IMR-90 (cell line): ENCODE measurements at regions not wholly inside any gene's neighbourhood (a gene's known extent, or its start where the extent isn't known, plus 50 kb on each side); places are given as distances from the start of the nearest gene placed in this dataset.

ENCODE experiments used
- ATAC-seq: fragments of 200-7000 bp; cut with Tn5 transposase; 2 replicates; pipeline ENCODE4 v1.9.1; 2020; ENCODE audit warnings: low read depth, mild to moderate bottlenecking, moderate library complexity
- BruUV-seq: library from RNA; stranded (reverse); fragments of 400-500 nt; replicated peaks from 2 replicates; lab custom pipeline; 2021; lab: Mats Ljungman, UMichigan
- CTCF ChIA-PET: fragments of 300-600 bp; formaldehyde crosslinking; extraction: SDS; loops from one replicate; lab custom pipeline; 2021; ENCODE audit warnings: antibody characterized with exemption; lab: Yijun Ruan, JAX
- POLR2A ChIA-PET: fragments of 300-600 bp; sonication (Branson Sonifier 250); formaldehyde crosslinking; loops from one replicate; lab custom pipeline; 2022; ENCODE audit warnings: antibody characterized with exemption; ENCODE audit not compliant: unreplicated experiment; lab: Charles Lee
- DNase-seq: peaks from one replicate; pipeline ENCODE4 v3.0.0; 2013
- H2AFZ ChIP-seq: replicated peaks from 2 replicates; pipeline ENCODE3; 2013; ENCODE audit warnings: low read length, mild to moderate bottlenecking; ENCODE audit not compliant: poor library complexity
- H2AK5ac ChIP-seq: 2 replicates; pipeline ENCODE4 v1.6.1; 2013; ENCODE audit warnings: low read depth, low read length, inconsistent platforms
- H2AK9ac ChIP-seq: replicated peaks from 2 replicates; pipeline ENCODE3; 2013; ENCODE audit warnings: mild to moderate bottlenecking, low read depth, low read length, moderate library complexity; ENCODE audit not compliant: poor library complexity
- H2BK120ac ChIP-seq: 2 replicates; pipeline ENCODE4 v1.6.1; 2013; ENCODE audit warnings: low read depth, low read length, inconsistent platforms
- H2BK15ac ChIP-seq: 3 replicates; pipeline ENCODE4 v1.6.1; 2013; ENCODE audit warnings: low read depth, low read length, inconsistent platforms
- H2BK20ac ChIP-seq: 2 replicates; pipeline ENCODE4 v1.6.1; 2013; ENCODE audit warnings: low read depth, mild to moderate bottlenecking, inconsistent platforms, low read length, moderate library complexity
- H2BK5ac ChIP-seq: 2 replicates; pipeline ENCODE4 v1.6.1; 2013; ENCODE audit warnings: mild to moderate bottlenecking, low read depth, low read length, inconsistent platforms; ENCODE audit not compliant: poor library complexity, severe bottlenecking
- H3K14ac ChIP-seq: replicated peaks from 2 replicates; pipeline ENCODE4 v1.6.1; 2013; ENCODE audit warnings: low read depth, low read length, inconsistent platforms
- H3K18ac ChIP-seq: 2 replicates; pipeline ENCODE4 v1.6.1; 2013; ENCODE audit warnings: low read depth, low read length, control low read depth
- H3K23ac ChIP-seq: 2 replicates; pipeline ENCODE4 v1.6.1; 2013; ENCODE audit warnings: low read depth, low read length, inconsistent platforms
- H3K27ac ChIP-seq: 2 replicates; pipeline ENCODE4 v1.5.1; 2013; ENCODE audit warnings: mild to moderate bottlenecking, control low read depth, low read length; ENCODE audit not compliant: insufficient read depth
- H3K27me3 ChIP-seq: 2 replicates; pipeline ENCODE4 v1.6.1; 2013; ENCODE audit warnings: low read length; ENCODE audit not compliant: control insufficient read depth, insufficient read depth
- H3K36me3 ChIP-seq: 2 replicates; pipeline ENCODE4 v1.6.1; 2013; ENCODE audit warnings: low read length, mixed read lengths; ENCODE audit not compliant: control insufficient read depth, insufficient read depth
- H3K4ac ChIP-seq: 2 replicates; pipeline ENCODE4 v1.6.1; 2013; ENCODE audit warnings: low read depth, low read length, inconsistent platforms
- H3K4me1 ChIP-seq: 2 replicates; pipeline ENCODE4 v1.6.1; 2013; ENCODE audit warnings: low read length, mixed read lengths; ENCODE audit not compliant: control insufficient read depth, insufficient read depth
- H3K4me2 ChIP-seq: 2 replicates; pipeline ENCODE4 v1.6.1; 2013; ENCODE audit warnings: low read depth, mild to moderate bottlenecking, control low read depth, low read length, moderate library complexity
- H3K4me3 ChIP-seq: 2 replicates; pipeline ENCODE4 v1.5.1; 2013; ENCODE audit warnings: low read depth, mild to moderate bottlenecking, control low read depth, low read length, moderate library complexity; ENCODE audit not compliant: insufficient read depth
- H3K56ac ChIP-seq: 2 replicates; pipeline ENCODE4 v1.6.1; 2013; ENCODE audit warnings: low read length, inconsistent platforms; ENCODE audit not compliant: insufficient read depth; ENCODE audit errors: extremely low read depth
- H3K79me1 ChIP-seq, 2 experiments: 2 replicates each; pipeline ENCODE4 v1.6.1; 2013; ENCODE audit warnings: low read length in 2 of 2, inconsistent platforms in 1 of 2, low read depth in 1 of 2
- H3K9ac ChIP-seq: 2 replicates; pipeline ENCODE4 v1.6.1; 2013; ENCODE audit warnings: low read depth, low read length, control low read depth
- H3K9me1 ChIP-seq: 2 replicates; pipeline ENCODE4 v1.6.1; 2013; ENCODE audit warnings: low read length, inconsistent platforms; ENCODE audit not compliant: insufficient read depth
- H3K9me3 ChIP-seq: 2 replicates; pipeline ENCODE4 v1.6.1; 2013; ENCODE audit warnings: low read length; ENCODE audit not compliant: control insufficient read depth, insufficient read depth
- H4K20me1 ChIP-seq: 2 replicates; pipeline ENCODE4 v1.6.1; 2013; ENCODE audit warnings: low read length, inconsistent platforms; ENCODE audit not compliant: insufficient read depth
- H4K5ac ChIP-seq: 2 replicates; pipeline ENCODE4 v1.6.1; 2013; ENCODE audit warnings: mild to moderate bottlenecking, low read depth, low read length, control low read depth
- H4K8ac ChIP-seq, 2 experiments: 2 replicates each; pipeline ENCODE4 v1.6.1; 2013; ENCODE audit warnings: low read depth in 2 of 2, low read length in 2 of 2, control low read depth in 1 of 2, inconsistent platforms in 1 of 2
- H4K91ac ChIP-seq: 2 replicates; pipeline ENCODE4 v1.6.1; 2013; ENCODE audit warnings: low read depth, low read length, inconsistent platforms; ENCODE audit not compliant: insufficient read depth
- BHLHE40 ChIP-seq: fragments of 150-350 bp; IDR thresholded peaks from 2 replicates; pipeline ENCODE4 v1.6.1; 2016; ENCODE audit warnings: mild to moderate bottlenecking, low read depth, low read length
- CEBPB ChIP-seq: IDR thresholded peaks from 2 replicates; pipeline ENCODE4 v1.6.1; 2012; ENCODE audit warnings: low read depth, low read length, improper control_type of control experiment
- CHD1 ChIP-seq: IDR thresholded peaks from 2 replicates; pipeline ENCODE4 v1.6.1; 2012; ENCODE audit warnings: low read depth, low read length, improper control_type of control experiment
- FOS ChIP-seq: fragments of 150-350 bp; IDR thresholded peaks from 2 replicates; pipeline ENCODE4 v1.6.1; 2016; ENCODE audit warnings: low read depth, low read length
- MAFK ChIP-seq: IDR thresholded peaks from 2 replicates; pipeline ENCODE4 v1.6.1; 2012; ENCODE audit warnings: low read depth, low read length, improper control_type of control experiment
- MAZ ChIP-seq: IDR thresholded peaks from 2 replicates; pipeline ENCODE4 v1.6.1; 2012; ENCODE audit warnings: low read depth, mild to moderate bottlenecking, low read length, improper control_type of control experiment, moderate library complexity, borderline replicate concordance
- MXI1 ChIP-seq: IDR thresholded peaks from 2 replicates; pipeline ENCODE4 v1.6.1; 2012; ENCODE audit warnings: low read depth, mild to moderate bottlenecking, low read length, moderate library complexity, borderline replicate concordance
- NFE2L2 ChIP-seq: fragments of 150-350 bp; IDR thresholded peaks from 2 replicates; pipeline ENCODE4 v1.6.1; 2016; ENCODE audit warnings: low read depth, mild to moderate bottlenecking, low read length
- POLR2A ChIP-seq: IDR thresholded peaks from 2 replicates; pipeline ENCODE4 v1.6.1; 2012; ENCODE audit warnings: mild to moderate bottlenecking, low read depth, low read length
- RAD21 ChIP-seq: IDR thresholded peaks from 2 replicates; pipeline ENCODE4 v1.6.1; 2012; ENCODE audit warnings: low read length, improper control_type of control experiment
- RCOR1 ChIP-seq: IDR thresholded peaks from 2 replicates; pipeline ENCODE4 v1.6.1; 2012; ENCODE audit warnings: mild to moderate bottlenecking, low read length, improper control_type of control experiment; ENCODE audit not compliant: insufficient replicate concordance
- RFX5 ChIP-seq: IDR thresholded peaks from 2 replicates; pipeline ENCODE4 v1.8.0; 2012; ENCODE audit warnings: low read depth, mild to moderate bottlenecking, low read length, moderate library complexity
- SMC3 ChIP-seq: fragments of 150-350 bp; IDR thresholded peaks from 2 replicates; pipeline ENCODE4 v1.6.1; 2016; ENCODE audit warnings: low read depth, mild to moderate bottlenecking, antibody characterized with exemption, low read length, moderate library complexity
- WGBS, 2 experiments: methylation state at CpG; one replicate each; pipeline versions ENCODE4 v1.1.5 to v1.1.7; 2013; ENCODE audit warnings: missing lambda C conversion rate in 2 of 2; ENCODE audit not compliant: insufficient read length in 1 of 2; ENCODE audit errors: extremely low coverage in 2 of 2; 5-methylcytosine and 5-hydroxymethylcytosine counted together
- dilution Hi-C: fragments of 300-500 bp; cut with HindIII; formaldehyde crosslinking; loops from one replicate; pipeline ENCODE4 v1.14.3; 2018; ENCODE audit warnings: low sequenced_read_pairs; ENCODE audit not compliant: unreplicated experiment
- in situ Hi-C: fragments of 300-500 bp; cut with MboI; formaldehyde crosslinking; loops from 3 replicates; pipeline ENCODE4 v1.14.3; 2019; ENCODE audit warnings: low sequenced_read_pairs, inconsistent platforms, mixed read lengths
- intact Hi-C: fragments of 100-400 bp; cut with micrococcal nuclease; formaldehyde crosslinking; loops from 2 replicates; pipeline ENCODE4 v1.10.0; 2022
- TF ChIP-seq, protein P1 (sequence below): fragments of 150-350 bp; IDR thresholded peaks from 2 replicates; pipeline ENCODE4 v1.6.1; 2017; ENCODE audit warnings: mild to moderate bottlenecking, antibody characterized with exemption, low read length, low read depth
- TF ChIP-seq, protein P2 (sequence below): fragments of 150-350 bp; IDR thresholded peaks from 2 replicates; pipeline ENCODE4 v1.6.1; 2016; ENCODE audit warnings: low read depth, mild to moderate bottlenecking, low read length, moderate library complexity, borderline replicate concordance
- TF ChIP-seq, protein P3 (sequence below): conservative IDR thresholded peaks from 2 replicates; pipeline ENCODE4 v1.5.1; 2012; ENCODE audit warnings: mild to moderate bottlenecking, low read depth, low read length, improper control_type of control experiment

DNA sequence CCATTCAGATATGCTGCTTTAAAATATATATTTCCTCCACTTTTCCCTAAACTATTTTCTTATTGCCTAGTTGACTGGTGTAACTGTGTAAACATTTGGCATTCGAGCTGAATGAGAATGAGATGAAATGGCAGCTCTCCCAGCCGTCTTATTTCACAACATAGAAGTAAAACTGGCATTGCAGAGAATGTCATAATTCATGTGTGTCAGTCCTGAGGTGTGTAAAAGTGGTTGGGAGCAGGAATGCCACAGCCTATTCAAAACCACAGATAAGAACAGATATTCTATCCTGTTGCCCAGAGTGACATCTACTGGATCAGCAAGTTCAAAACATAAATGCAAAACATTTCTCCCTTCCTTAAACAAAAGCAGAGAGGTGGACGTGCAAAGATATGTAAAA is 565.5 kb upstream of the CHAC2 start:
- DNase-seq (peak; percentile 84), ATAC-seq (peak; percentile 95)
- Histone ChIP-seq H4K8ac (no peak overlapping the region), H2AK9ac (no peak overlapping the region), H2BK15ac (no peak overlapping the region), H3K9ac (no peak overlapping the region), H2AFZ (no peak overlapping the region), H2BK20ac (no peak overlapping the region), H4K5ac (no peak overlapping the region), H3K18ac (no peak overlapping the region), H3K4me3 (no peak overlapping the region), H3K79me1 (no peaks in the 10 kb centered on the region), H3K36me3 (no peaks in the 10 kb centered on the region), H3K56ac (no peak overlapping the region), H2BK120ac (no peak overlapping the region), H4K91ac (no peak overlapping the region), H3K27ac (no peak overlapping the region), H3K4ac (no peak overlapping the region), H3K9me3 (no peaks in the 10 kb centered on the region), H3K23ac (no peak overlapping the region), H3K27me3 (no peaks in the 10 kb centered on the region), H3K14ac (no peak overlapping the region), H3K4me2 (no peak overlapping the region), H2AK5ac (no peak overlapping the region), H4K20me1 (no peaks in the 10 kb centered on the region), H2BK5ac (no peak overlapping the region), H3K9me1 (no peaks in the 10 kb centered on the region), H3K4me1 (no peaks in the 10 kb centered on the region)
- intact Hi-C loops, result loop anchor here (1.0 to 5.0 kb wide), 5 partner anchors 160 to 1055 kb away; no protein-coding TSS in a partner anchor
- TF ChIP-seq FOS, result no peak
- TF ChIP-seq SMC3, result peak; percentile 56
- TF ChIP-seq, protein P1, sequence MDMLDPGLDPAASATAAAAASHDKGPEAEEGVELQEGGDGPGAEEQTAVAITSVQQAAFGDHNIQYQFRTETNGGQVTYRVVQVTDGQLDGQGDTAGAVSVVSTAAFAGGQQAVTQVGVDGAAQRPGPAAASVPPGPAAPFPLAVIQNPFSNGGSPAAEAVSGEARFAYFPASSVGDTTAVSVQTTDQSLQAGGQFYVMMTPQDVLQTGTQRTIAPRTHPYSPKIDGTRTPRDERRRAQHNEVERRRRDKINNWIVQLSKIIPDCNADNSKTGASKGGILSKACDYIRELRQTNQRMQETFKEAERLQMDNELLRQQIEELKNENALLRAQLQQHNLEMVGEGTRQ, result no peak
- no peak for TF ChIP-seq RFX5
- TF ChIP-seq, protein P2, sequence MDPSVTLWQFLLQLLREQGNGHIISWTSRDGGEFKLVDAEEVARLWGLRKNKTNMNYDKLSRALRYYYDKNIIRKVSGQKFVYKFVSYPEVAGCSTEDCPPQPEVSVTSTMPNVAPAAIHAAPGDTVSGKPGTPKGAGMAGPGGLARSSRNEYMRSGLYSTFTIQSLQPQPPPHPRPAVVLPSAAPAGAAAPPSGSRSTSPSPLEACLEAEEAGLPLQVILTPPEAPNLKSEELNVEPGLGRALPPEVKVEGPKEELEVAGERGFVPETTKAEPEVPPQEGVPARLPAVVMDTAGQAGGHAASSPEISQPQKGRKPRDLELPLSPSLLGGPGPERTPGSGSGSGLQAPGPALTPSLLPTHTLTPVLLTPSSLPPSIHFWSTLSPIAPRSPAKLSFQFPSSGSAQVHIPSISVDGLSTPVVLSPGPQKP, result no peak
- TF ChIP-seq BHLHE40, result no peak
- peak; percentile 74 for TF ChIP-seq CEBPB
- no peak for TF ChIP-seq CHD1
- no peak for TF ChIP-seq MAFK
- TF ChIP-seq RCOR1, result no peak
- TF ChIP-seq RAD21, result peak; percentile 76
- TF ChIP-seq MAZ, result no peak
- TF ChIP-seq MXI1, result no peak
- TF ChIP-seq POLR2A, result no peak
- TF ChIP-seq, protein P3, sequence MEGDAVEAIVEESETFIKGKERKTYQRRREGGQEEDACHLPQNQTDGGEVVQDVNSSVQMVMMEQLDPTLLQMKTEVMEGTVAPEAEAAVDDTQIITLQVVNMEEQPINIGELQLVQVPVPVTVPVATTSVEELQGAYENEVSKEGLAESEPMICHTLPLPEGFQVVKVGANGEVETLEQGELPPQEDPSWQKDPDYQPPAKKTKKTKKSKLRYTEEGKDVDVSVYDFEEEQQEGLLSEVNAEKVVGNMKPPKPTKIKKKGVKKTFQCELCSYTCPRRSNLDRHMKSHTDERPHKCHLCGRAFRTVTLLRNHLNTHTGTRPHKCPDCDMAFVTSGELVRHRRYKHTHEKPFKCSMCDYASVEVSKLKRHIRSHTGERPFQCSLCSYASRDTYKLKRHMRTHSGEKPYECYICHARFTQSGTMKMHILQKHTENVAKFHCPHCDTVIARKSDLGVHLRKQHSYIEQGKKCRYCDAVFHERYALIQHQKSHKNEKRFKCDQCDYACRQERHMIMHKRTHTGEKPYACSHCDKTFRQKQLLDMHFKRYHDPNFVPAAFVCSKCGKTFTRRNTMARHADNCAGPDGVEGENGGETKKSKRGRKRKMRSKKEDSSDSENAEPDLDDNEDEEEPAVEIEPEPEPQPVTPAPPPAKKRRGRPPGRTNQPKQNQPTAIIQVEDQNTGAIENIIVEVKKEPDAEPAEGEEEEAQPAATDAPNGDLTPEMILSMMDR, result peak; percentile 62
- no peak for TF ChIP-seq NFE2L2
- POLR2A ChIA-PET, result interaction anchor here (0.5 kb wide), 1 partner anchor 66 kb away, joined by 3 read pairs; no protein-coding TSS in a partner anchor
- in situ Hi-C loops, result no loop called here
- WGBS, 2 experiments, result no CpG with 5 or more reads among the region's 3 CpGs
- no TSS peak for BruUV-seq
- CTCF ChIA-PET, result interaction anchor here (0.6 kb wide), 1 partner anchor 20 kb away, joined by 4 read pairs; no protein-coding TSS in a partner anchor
- dilution Hi-C loops, result no loop called here
